Ovary (tissue), 7 donors: ENCODE measurements at regions not wholly inside any gene's neighbourhood (a gene's known extent, or its start where the extent isn't known, plus 50 kb on each side); places are given as distances from the start of the nearest gene placed in this dataset. TPM values are rescaled to one million over a fixed set of nuclear protein-coding genes. Genes with fewer than 3 reads are reported as not detected.

Experiments
- DNase-seq, 5 donors: peaks; one replicate each; pipeline ENCODE4 v3.0.0-alpha.2; 2019 to 2020
- H3K27ac ChIP-seq, 2 donors: fragments of 200-600 bp; one replicate each; pipeline versions ENCODE4 v1.5.1 to v1.8.0; 2019 to 2022
- H3K27me3 ChIP-seq: fragments of 200-600 bp; one replicate; pipeline ENCODE4 v1.8.0; 2022
- H3K36me3 ChIP-seq: fragments of 200-600 bp; sonication (generic); one replicate; pipeline ENCODE4 v1.5.1; 2019
- H3K4me1 ChIP-seq: one replicate; pipeline ENCODE4 v1.8.1; 2013; ENCODE audit warnings: mild to moderate bottlenecking, moderate library complexity; ENCODE audit not compliant: insufficient read depth
- H3K4me3 ChIP-seq: fragments of 200-600 bp; sonication (generic); one replicate; pipeline ENCODE4 v1.5.1; 2017
- H3K9me3 ChIP-seq, 2 donors: fragments of 200-600 bp in 1 of 2; sonication (generic) in 1 of 2; one replicate each; pipeline versions ENCODE4 v1.5.1 to v1.8.1; 2013 to 2019; ENCODE audit warnings: mild to moderate bottlenecking in 1 of 2, moderate library complexity in 1 of 2
- CTCF ChIP-seq, 3 donors: fragments of 450-650 bp in 2 of 3; fragments of 200-600 bp in 1 of 3; IDR thresholded peaks; one replicate each; pipeline versions ENCODE4 v1.5.1 to v1.8.0; 2016 to 2022; ENCODE audit warnings: antibody characterized with exemption in 3 of 3, mild to moderate bottlenecking in 1 of 3
- EP300 ChIP-seq: sonication (generic); formaldehyde crosslinking; IDR thresholded peaks from one replicate; pipeline ENCODE4 v1.6.1; 2017; ENCODE audit warnings: antibody characterized with exemption
- POLR2A ChIP-seq: fragments of 450-650 bp; IDR thresholded peaks from one replicate; pipeline ENCODE4 v1.6.1; 2017; ENCODE audit warnings: antibody characterized with exemption, mild to moderate bottlenecking, moderate library complexity
- WGBS, 3 donors: extraction: QIAGEN DNeasy Blood & Tissue Kit in 1 of 3; methylation state at CpG; one replicate each; pipeline versions ENCODE4 v1.1.5 to v1.1.7; 2013 to 2017; 5-methylcytosine and 5-hydroxymethylcytosine counted together
- intact Hi-C, 4 donors: fragments of 100-400 bp; cut with DNase I; formaldehyde crosslinking; loops; one replicate each; pipeline versions ENCODE4 v1.11.0 to v1.15.1; 2022 to 2023
- small RNA-seq: library from RNA; depleted of rRNA; stranded (forward); fragments of <200 nt; gene quantifications from one replicate; pipeline ENCODE3, GENCODE V24; 2016
- donor health status: DM: no; HTN: no; CAD: no; lungs with moderate emphysema.
- donor health status: DM: no; HTN: no; CAD: no.
- donor health status: Bipolar disorder and iron deficiency.
- donor health status: DM: no; HTN: no; CAD: no.
- donor health status: DM: yes; HTN: yes; CAD: no.

- Histone ChIP-seq H3K9me3 (no peaks in the 10 kb centered on the region), H3K27ac (no peak overlapping the region), H3K4me1 (no peaks in the 10 kb centered on the region), H3K4me3 (no peak overlapping the region), H3K36me3 (no peaks in the 10 kb centered on the region), H3K27me3 (no peaks in the 10 kb centered on the region)
- intact Hi-C loops: no loop called here
- 60 to 65% (median 63%) methylated on average over 18 to 26 of the region's 26 CpGs for WGBS, 3 donors
- peak in 2 of 5 donors; percentile 5 to 26 for DNase-seq
- TF ChIP-seq EP300 (no peak), POLR2A (no peak), CTCF (IDR thresholded peaks at IDR 0.05) (no peak)
Observed at GRCh38 chr4:1459722-1460511, 53.7 kb upstream of the NKX1-1 start.

- Histone ChIP-seq H3K27me3 (no peaks in the 10 kb centered on the region), H3K36me3 (no peaks in the 10 kb centered on the region), H3K4me1 (no peaks in the 10 kb centered on the region), H3K4me3 (no peak overlapping the region), H3K27ac (no peak overlapping the region), H3K9me3 (no peaks in the 10 kb centered on the region)
- 48 to 52% (median 52%) methylated on average over 16 of the region's 16 CpGs for WGBS, 3 donors
- DNase-seq: no peak
- TF ChIP-seq POLR2A (no peak), EP300 (no peak), CTCF (IDR thresholded peaks at IDR 0.05) (no peak)
- intact Hi-C loops: no loop called here
Observed at GRCh38 chr4:1459081-1459721, 53.0 kb upstream of the NKX1-1 start.

GRCh38 chr4:1458581-1458980, 52.3 kb upstream of the NKX1-1 start:
- H3K4me3 ChIP-seq: no peak overlapping the region
- no peak for TF ChIP-seq CTCF (IDR thresholded peaks at IDR 0.05)
- no peak for TF ChIP-seq EP300
- no peak for TF ChIP-seq POLR2A
- H3K9me3 ChIP-seq: no peaks in the 10 kb centered on the region
- 49 to 65% (median 57%) methylated on average over 3 of the region's 3 CpGs for WGBS, 3 donors
- no peaks in the 10 kb centered on the region for H3K36me3 ChIP-seq
- H3K27me3 ChIP-seq: no peaks in the 10 kb centered on the region
- intact Hi-C loops: no loop called here
- DNase-seq: no peak
- no peak overlapping the region for H3K27ac ChIP-seq
- H3K4me1 ChIP-seq: no peaks in the 10 kb centered on the region

Small RNA genes in the stretch of these regions (small RNA-seq; reads per million reads assigned to genes)
- not detected for gene AC147067.2
